B cell (primary cell): ENCODE measurements at regions not wholly inside any gene's neighbourhood (a gene's known extent, or its start where the extent isn't known, plus 50 kb on each side); places are given as distances from the start of the nearest gene placed in this dataset.

ENCODE experiments used
- ATAC-seq: fragments of 200-7000 bp; cut with Tn5 transposase; one replicate; pipeline ENCODE4 v1.10.0; 2021; ENCODE audit warnings: low read depth, mild to moderate bottlenecking, moderate number of reproducible peaks, moderate library complexity
- CTCF ChIA-PET: fragments of 350-600 bp; sonication (Branson Sonifier 250); formaldehyde crosslinking; loops from one replicate; lab custom pipeline; 2021; ENCODE audit warnings: antibody characterized with exemption, inconsistent platforms; lab: Charles Lee
- POLR2A ChIA-PET: fragments of 350-600 bp; sonication (Branson Sonifier 250); formaldehyde crosslinking; loops from one replicate; lab custom pipeline; 2021; ENCODE audit warnings: antibody characterized with exemption; lab: Charles Lee
- DNase-seq: peaks from one replicate; pipeline ENCODE4 v3.0.0; 2013
- H2AFZ ChIP-seq: 2 replicates; pipeline ENCODE4 v1.6.1; 2012; ENCODE audit warnings: mild to moderate bottlenecking, low read depth, low read length; ENCODE audit not compliant: insufficient read depth, poor library complexity, severe bottlenecking
- H3K27ac ChIP-seq, 2 donors: 1 replicate in 1 of 2; 2 replicates in 1 of 2; pipeline ENCODE4 v1.5.1; 2012 to 2013; ENCODE audit warnings: low read length in 2 of 2, mild to moderate bottlenecking in 2 of 2, moderate library complexity in 1 of 2
- H3K27me3 ChIP-seq, 4 experiments: fragments of 200-600 bp in 1 of 4; sonication (generic) in 1 of 4; replicated peaks in 1 of 4; 1 replicate in 2 of 4; 2 replicates in 2 of 4; pipeline versions ENCODE4 v1.6.1 to v1.7.0; 2013 to 2016; ENCODE audit warnings: low read length in 3 of 4, mild to moderate bottlenecking in 2 of 4, mixed read lengths in 1 of 4, moderate library complexity in 1 of 4; ENCODE audit not compliant: insufficient read depth in 4 of 4, control insufficient read depth in 3 of 4; ENCODE audit errors: control extremely low read depth in 1 of 4
- H3K36me3 ChIP-seq, 2 experiments: replicated peaks in 1 of 2; 1 replicate in 1 of 2; 2 replicates in 1 of 2; pipeline versions ENCODE4 v1.6.1 to v1.7.1; 2013; ENCODE audit warnings: low read length in 1 of 2; ENCODE audit not compliant: insufficient read depth in 2 of 2, control insufficient read depth in 1 of 2; ENCODE audit errors: control extremely low read depth in 1 of 2, extremely low read depth in 1 of 2
- H3K4me1 ChIP-seq, 2 donors: fragments of 200-600 bp in 1 of 2; sonication (generic) in 1 of 2; 1 replicate in 1 of 2; 2 replicates in 1 of 2; pipeline versions ENCODE4 v1.5.1 to v1.6.1; 2013 to 2017; ENCODE audit warnings: low read length in 2 of 2; ENCODE audit not compliant: control insufficient read depth in 2 of 2, insufficient read depth in 2 of 2
- H3K4me2 ChIP-seq: replicated peaks from 2 replicates; pipeline ENCODE3; 2012; ENCODE audit warnings: mild to moderate bottlenecking, low read depth, low read length; ENCODE audit not compliant: poor library complexity, severe bottlenecking
- H3K4me3 ChIP-seq, 5 experiments: fragments of 200-600 bp in 1 of 5; sonication (generic) in 1 of 5; 1 replicate in 3 of 5; 2 replicates in 2 of 5; pipeline versions ENCODE4 v1.5.1 to v1.7.0; 2011 to 2016; ENCODE audit warnings: low read length in 4 of 5, mild to moderate bottlenecking in 4 of 5, low read depth in 2 of 5, control low read depth in 1 of 5, moderate library complexity in 1 of 5; ENCODE audit not compliant: insufficient read depth in 1 of 5; ENCODE audit errors: control extremely low read depth in 1 of 5, extremely low read depth in 1 of 5
- H3K79me2 ChIP-seq: fragments of 200-600 bp; sonication (generic); one replicate; pipeline ENCODE4 v1.6.0; 2016; ENCODE audit warnings: low read length; ENCODE audit not compliant: control insufficient read depth, insufficient read depth
- H3K9ac ChIP-seq: fragments of 200-600 bp; sonication (generic); 2 replicates; pipeline ENCODE4 v1.6.1; 2017; ENCODE audit warnings: mild to moderate bottlenecking, low read length, moderate library complexity
- H3K9me3 ChIP-seq, 3 donors: one replicate each; pipeline versions ENCODE4 v1.6.1 to v1.7.1; 2013; ENCODE audit warnings: low read length in 2 of 3; ENCODE audit not compliant: control insufficient read depth in 2 of 3, insufficient read depth in 1 of 3; ENCODE audit errors: control extremely low read depth in 1 of 3
- H4K20me1 ChIP-seq: 2 replicates; pipeline ENCODE4 v1.6.0; 2012; ENCODE audit warnings: mild to moderate bottlenecking, low read length; ENCODE audit not compliant: insufficient read depth, control insufficient read depth, poor library complexity, severe bottlenecking
- H3K27ac Mint-ChIP-seq: one replicate; pipeline ENCODE4 v1.8.0; 2021; ENCODE audit warnings: mixed read lengths
- H3K27me3 Mint-ChIP-seq: one replicate; pipeline ENCODE4 v1.8.0; 2021; ENCODE audit warnings: mixed read lengths
- H3K4me1 Mint-ChIP-seq: one replicate; pipeline ENCODE4 v1.8.0; 2021; ENCODE audit warnings: mixed read lengths
- H3K4me3 Mint-ChIP-seq: one replicate; pipeline ENCODE4 v1.8.0; 2021; ENCODE audit warnings: mixed read lengths
- H3K9me3 Mint-ChIP-seq: one replicate; pipeline ENCODE4 v1.8.0; 2022; ENCODE audit warnings: mixed read lengths; ENCODE audit not compliant: insufficient read depth
- EZH2 ChIP-seq: IDR thresholded peaks from 2 replicates; pipeline ENCODE4 v1.6.1; 2012; ENCODE audit warnings: borderline replicate concordance, low read depth, mild to moderate bottlenecking, moderate library complexity, low read length; ENCODE audit not compliant: insufficient read depth, poor library complexity, severe bottlenecking
- WGBS: methylation state at CpG from one replicate; pipeline ENCODE4 v1.1.5; 2013; ENCODE audit warnings: missing lambda C conversion rate; ENCODE audit not compliant: insufficient coverage; 5-methylcytosine and 5-hydroxymethylcytosine counted together
- intact Hi-C: fragments of 100-400 bp; cut with micrococcal nuclease; formaldehyde crosslinking; loops from one replicate; pipeline ENCODE4 v1.10.0; 2022
- TF ChIP-seq, protein P1 (sequence below): fragments of 200-600 bp; IDR thresholded peaks from one replicate; pipeline ENCODE4 v1.8.0; 2022; ENCODE audit warnings: antibody characterized with exemption, mild to moderate bottlenecking

DNA sequence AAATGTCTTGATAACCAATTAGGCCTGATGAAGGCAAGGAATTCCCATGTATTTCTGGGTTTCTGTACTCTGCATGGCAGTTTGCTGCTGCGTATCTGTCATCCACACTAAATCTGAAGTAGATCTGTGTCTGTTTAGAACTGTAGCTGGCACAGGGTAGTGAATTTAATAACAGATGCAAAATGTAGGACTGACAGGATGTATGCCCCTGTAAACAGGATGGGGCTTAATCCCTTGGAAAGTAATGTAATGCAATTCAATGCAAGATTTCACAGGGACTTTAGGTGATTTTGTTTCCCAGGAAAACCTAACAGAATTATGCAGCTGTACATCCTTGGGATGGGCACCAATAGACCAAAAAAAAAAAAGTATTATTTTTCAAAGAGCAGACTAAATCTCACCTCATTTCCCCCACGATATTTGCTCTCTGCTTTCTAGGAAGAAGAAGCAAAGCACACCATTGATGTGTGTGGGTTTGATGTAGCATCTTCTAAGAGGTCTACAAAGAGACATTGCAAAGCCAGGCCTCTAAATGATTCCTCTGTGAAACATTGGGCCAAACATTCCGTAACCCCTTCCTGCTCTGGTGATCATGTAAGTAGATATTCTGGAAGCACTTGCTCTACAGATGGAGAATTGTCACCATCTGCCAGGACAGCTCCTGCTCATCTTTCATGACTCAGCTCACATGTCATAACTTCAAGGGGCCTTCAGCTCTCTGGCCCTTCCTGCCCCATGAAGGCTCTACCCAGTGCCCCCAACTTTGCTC lies 464.3 kb upstream of the RGMA start:
- ATAC-seq (no peak), DNase-seq (no peak)
- Mint-ChIP-seq H3K27ac (no peak overlapping the region), H3K4me3 (no peak overlapping the region), H3K27me3 (no peaks in the 10 kb centered on the region), H3K9me3 (peaks cover 2% of the 10 kb centered on the region), H3K4me1 (no peaks in the 10 kb centered on the region)
- H3K9ac ChIP-seq: no peak overlapping the region
- no peak overlapping the region for H3K4me3 ChIP-seq
- WGBS: 100% methylated on average over 1 of the region's 3 CpGs
- no peak overlapping the region for H3K4me2 ChIP-seq
- no peak overlapping the region for H2AFZ ChIP-seq
- ChIA-PET CTCF (no interaction called here), POLR2A (no interaction called here)
- H3K79me2 ChIP-seq: no peaks in the 10 kb centered on the region
- intact Hi-C loops: no loop called here
- no peaks in the 10 kb centered on the region for H3K9me3 ChIP-seq
- no peaks in the 10 kb centered on the region for H4K20me1 ChIP-seq
- H3K4me1 ChIP-seq: no peaks in the 10 kb centered on the region
- H3K36me3 ChIP-seq: no peaks in the 10 kb centered on the region
- H3K27ac ChIP-seq: no peak overlapping the region
- TF ChIP-seq, protein P1, sequence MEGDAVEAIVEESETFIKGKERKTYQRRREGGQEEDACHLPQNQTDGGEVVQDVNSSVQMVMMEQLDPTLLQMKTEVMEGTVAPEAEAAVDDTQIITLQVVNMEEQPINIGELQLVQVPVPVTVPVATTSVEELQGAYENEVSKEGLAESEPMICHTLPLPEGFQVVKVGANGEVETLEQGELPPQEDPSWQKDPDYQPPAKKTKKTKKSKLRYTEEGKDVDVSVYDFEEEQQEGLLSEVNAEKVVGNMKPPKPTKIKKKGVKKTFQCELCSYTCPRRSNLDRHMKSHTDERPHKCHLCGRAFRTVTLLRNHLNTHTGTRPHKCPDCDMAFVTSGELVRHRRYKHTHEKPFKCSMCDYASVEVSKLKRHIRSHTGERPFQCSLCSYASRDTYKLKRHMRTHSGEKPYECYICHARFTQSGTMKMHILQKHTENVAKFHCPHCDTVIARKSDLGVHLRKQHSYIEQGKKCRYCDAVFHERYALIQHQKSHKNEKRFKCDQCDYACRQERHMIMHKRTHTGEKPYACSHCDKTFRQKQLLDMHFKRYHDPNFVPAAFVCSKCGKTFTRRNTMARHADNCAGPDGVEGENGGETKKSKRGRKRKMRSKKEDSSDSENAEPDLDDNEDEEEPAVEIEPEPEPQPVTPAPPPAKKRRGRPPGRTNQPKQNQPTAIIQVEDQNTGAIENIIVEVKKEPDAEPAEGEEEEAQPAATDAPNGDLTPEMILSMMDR: no peak
- no peak for TF ChIP-seq EZH2
- no peaks in the 10 kb centered on the region for H3K27me3 ChIP-seq

DNA sequence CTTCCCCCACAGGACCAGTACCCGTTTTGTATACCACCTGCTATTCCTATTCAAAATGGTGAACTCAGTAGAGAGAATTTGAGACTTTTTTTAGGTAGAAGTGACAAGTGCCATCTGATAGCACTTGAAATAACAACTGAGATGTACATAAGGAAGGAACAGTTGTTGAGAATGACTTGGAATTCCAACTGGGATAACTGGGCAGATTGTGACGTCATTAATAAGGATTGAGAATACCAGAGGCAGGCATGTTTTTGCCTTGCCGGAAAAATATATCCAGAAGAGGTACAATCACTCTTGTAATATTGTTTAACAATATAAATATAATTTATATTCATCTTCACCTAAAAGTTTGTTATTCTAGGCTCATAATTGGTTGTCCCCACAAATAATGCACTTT lies 454.1 kb upstream of the RGMA start:
- intact Hi-C loops: no loop called here
- ChIA-PET CTCF (no interaction called here), POLR2A (no interaction called here)
- Histone ChIP-seq H3K27me3 (no peaks in the 10 kb centered on the region), H3K9ac (no peak overlapping the region), H3K27ac (no peak overlapping the region), H3K79me2 (no peaks in the 10 kb centered on the region), H3K4me1 (no peaks in the 10 kb centered on the region), H4K20me1 (no peaks in the 10 kb centered on the region), H3K9me3 (peaks cover 0 to 1% (median 1%) of the 10 kb centered on the region in 3 donors), H3K4me2 (no peak overlapping the region), H3K36me3 (no peaks in the 10 kb centered on the region), H3K4me3 (no peak overlapping the region), H2AFZ (no peak overlapping the region)
- ATAC-seq (no peak), DNase-seq (no peak)
- no peak overlapping the region for H3K4me3 Mint-ChIP-seq
- no peaks in the 10 kb centered on the region for H3K9me3 Mint-ChIP-seq
- WGBS: no CpG with 5 or more reads among the region's 3 CpGs
- no peaks in the 10 kb centered on the region for H3K4me1 Mint-ChIP-seq
- H3K27me3 Mint-ChIP-seq: no peaks in the 10 kb centered on the region
- H3K27ac Mint-ChIP-seq: no peak overlapping the region
- TF ChIP-seq EZH2: no peak
